K562 (cell line): ENCODE measurements at regions not wholly inside any gene's neighbourhood (a gene's known extent, or its start where the extent isn't known, plus 50 kb on each side); places are given as distances from the start of the nearest gene placed in this dataset.
A peak's percentile ranks its signal among the peaks of the same experiment; 100 is the strongest.

ENCODE experiments used
- ATAC-seq: fragments of 200-7000 bp; cut with Tn5 transposase; 3 replicates; pipeline ENCODE4 v1.9.1; 2020; ENCODE audit warnings: moderate library complexity
- BruUV-seq: library from RNA; stranded (reverse); fragments of 400-500 nt; replicated peaks from 2 replicates; lab custom pipeline; 2021; lab: Mats Ljungman, UMichigan
- CTCF ChIA-PET: fragments of 300-600 bp; formaldehyde crosslinking; extraction: SDS; loops from one replicate; lab custom pipeline; 2021; ENCODE audit warnings: low intra/inter-chr PET ratio; lab: Yijun Ruan, JAX
- POLR2A ChIA-PET: fragments of 300-600, 350-650 bp; sonication (Branson Sonifier 250); formaldehyde crosslinking; extraction: SDS; loops from one replicate; lab custom pipeline; 2021; ENCODE audit warnings: antibody characterized with exemption, inconsistent platforms; lab: Yijun Ruan, JAX
- DNase-seq, 4 experiments: peaks; one replicate each; pipeline versions ENCODE4 v3.0.0 to v3.0.0-alpha.2; 2011 to 2018; ENCODE audit warnings: low spot score in 3 of 4, mixed read lengths in 3 of 4; ENCODE audit errors: extremely low read depth in 1 of 4
- FAIRE-seq: peaks from 2 replicates; lab custom pipeline; 2011; peaks lifted over from hg19 to GRCh38; lab: Jason Lieb, UNC
- H2AFZ ChIP-seq: 2 replicates; pipeline ENCODE4 v1.6.0; 2011; ENCODE audit warnings: low read depth, low read length, control low read depth, inconsistent platforms
- H3K27ac ChIP-seq: fragments of 200-600 bp; 3 replicates; pipeline ENCODE4 v1.8.0; 2011; ENCODE audit warnings: low read depth, mild to moderate bottlenecking, control low read depth, inconsistent platforms, low read length, moderate library complexity, mixed read lengths; ENCODE audit errors: extremely low read depth
- H3K27me3 ChIP-seq, 2 experiments: fragments of 300-600 bp in 1 of 2; 2 replicates in 1 of 2; 3 replicates in 1 of 2; pipeline versions ENCODE4 v1.6.0 to v1.8.0; 2011; ENCODE audit warnings: inconsistent platforms in 2 of 2, low read length in 2 of 2, mild to moderate bottlenecking in 1 of 2, mixed read lengths in 1 of 2, moderate library complexity in 1 of 2; ENCODE audit not compliant: control insufficient read depth in 2 of 2, insufficient read depth in 2 of 2
- H3K36me3 ChIP-seq: fragments of 300-600 bp; 3 replicates; pipeline ENCODE4 v1.8.0; 2011; ENCODE audit warnings: mild to moderate bottlenecking, low read length, inconsistent platforms; ENCODE audit not compliant: control insufficient read depth, insufficient read depth
- H3K4me1 ChIP-seq, 2 experiments: fragments of 200-600 bp in 1 of 2; replicated peaks in 1 of 2; 2 replicates in 1 of 2; 3 replicates in 1 of 2; pipeline versions ENCODE4 v1.5.1 to v1.8.0; 2011; ENCODE audit warnings: inconsistent platforms in 2 of 2, low read length in 2 of 2, mild to moderate bottlenecking in 1 of 2, mixed read lengths in 1 of 2, moderate library complexity in 1 of 2; ENCODE audit not compliant: control insufficient read depth in 2 of 2, insufficient read depth in 2 of 2
- H3K4me2 ChIP-seq: 2 replicates; pipeline ENCODE4 v1.6.1; 2011; ENCODE audit warnings: low read length, control low read depth, inconsistent platforms, mixed read lengths; ENCODE audit not compliant: insufficient read depth
- H3K4me3 ChIP-seq: fragments of 200-600 bp; sonication (generic), shearing (Covaris generic); 2 replicates; pipeline ENCODE4 v1.5.1; 2016; ENCODE audit warnings: control low read depth, inconsistent platforms
- H3K79me2 ChIP-seq: fragments of 200-600 bp; 3 replicates; pipeline ENCODE4 v1.8.0; 2011; ENCODE audit warnings: low read length, inconsistent platforms; ENCODE audit not compliant: control insufficient read depth, insufficient read depth
- H3K9ac ChIP-seq, 2 experiments: 2 replicates each; pipeline versions ENCODE4 v1.6.0 to v1.6.1; 2011; ENCODE audit warnings: low read depth in 2 of 2, low read length in 2 of 2, control low read depth in 1 of 2, inconsistent platforms in 1 of 2, mild to moderate bottlenecking in 1 of 2, mixed read lengths in 1 of 2; ENCODE audit not compliant: insufficient read depth in 1 of 2
- H3K9me1 ChIP-seq: one replicate; pipeline ENCODE4 v1.6.0; 2011; ENCODE audit warnings: inconsistent platforms, mild to moderate bottlenecking, low read length, moderate library complexity; ENCODE audit not compliant: control insufficient read depth, insufficient read depth
- H3K9me3 ChIP-seq: replicated peaks from 2 replicates; pipeline ENCODE4 v1.5.1; 2011; ENCODE audit warnings: low read depth, low read length, inconsistent platforms; ENCODE audit not compliant: control insufficient read depth, insufficient read depth
- H4K20me1 ChIP-seq: replicated peaks from 2 replicates; pipeline ENCODE4 v1.6.1; 2011; ENCODE audit warnings: low read length, inconsistent platforms, mixed read lengths; ENCODE audit not compliant: control insufficient read depth, insufficient read depth
- ARNT ChIP-seq, 2 experiments: fragments of 450-650 bp; IDR thresholded peaks; 2 replicates each; pipeline ENCODE4 v1.6.1; 2016; ENCODE audit warnings: mild to moderate bottlenecking in 1 of 2
- CEBPB ChIP-seq: fragments of 450-650 bp; IDR thresholded peaks from 2 replicates; pipeline ENCODE4 v1.6.1; 2016; ENCODE audit warnings: missing genetic modification characterization, missing compliant biosample characterization
- HSF4 ChIP-seq: fragments of 250-450 bp; sonication (Bioruptor Pico); IDR thresholded peaks from 2 replicates; pipeline ENCODE4 v2.1.2; 2022; ENCODE audit warnings: mild to moderate bottlenecking, moderate library complexity, borderline replicate concordance
- MECOM ChIP-seq: fragments of 250-450 bp; sonication (Bioruptor Pico); IDR thresholded peaks from 2 replicates; pipeline ENCODE4 v1.8.0; 2022; ENCODE audit warnings: inconsistent platforms
- PHB2 ChIP-seq: fragments of 450-650 bp; IDR thresholded peaks from 2 replicates; pipeline ENCODE4 v1.6.1; 2017; ENCODE audit warnings: low read depth
- PHF20 ChIP-seq: fragments of 450-650 bp; IDR thresholded peaks from 2 replicates; pipeline ENCODE4 v1.6.1; 2018; ENCODE audit not compliant: partially characterized antibody
- POLR2B ChIP-seq: fragments of 450-650 bp; IDR thresholded peaks from 2 replicates; pipeline ENCODE4 v1.6.1; 2018; ENCODE audit warnings: low read depth; ENCODE audit not compliant: partially characterized antibody
- PRMT5 ChIP-seq: sonication (generic); formaldehyde crosslinking; IDR thresholded peaks from 2 replicates; pipeline ENCODE4 v1.5.0; 2020; ENCODE audit warnings: missing genetic modification reagents
- RCOR1 ChIP-seq, 2 experiments: IDR thresholded peaks; 2 replicates each; pipeline ENCODE4 v1.6.1; 2012; ENCODE audit warnings: low read depth in 2 of 2, low read length in 2 of 2, borderline replicate concordance in 1 of 2, improper control_type of control experiment in 1 of 2
- SIX5 ChIP-seq, 2 experiments: IDR thresholded peaks; 2 replicates each; pipeline ENCODE4 v1.6.1; 2011; ENCODE audit warnings: low read length in 2 of 2, borderline replicate concordance in 1 of 2, low read depth in 1 of 2, mild to moderate bottlenecking in 1 of 2, moderate library complexity in 1 of 2; ENCODE audit not compliant: insufficient read depth in 1 of 2
- SMARCE1 ChIP-seq: fragments of 450-650 bp; IDR thresholded peaks from 2 replicates; pipeline ENCODE4 v1.7.1; 2016; ENCODE audit warnings: mild to moderate bottlenecking
- TRIM24 ChIP-seq, 2 experiments: fragments of 450-650 bp; IDR thresholded peaks; 2 replicates each; pipeline ENCODE4 v1.6.1; 2016
- ZNF124 ChIP-seq: sonication (generic); formaldehyde crosslinking; IDR thresholded peaks from 2 replicates; pipeline ENCODE4 v1.8.1; 2022; ENCODE audit warnings: missing genetic modification reagents
- ZNF707 ChIP-seq: fragments of 250-450 bp; sonication (Bioruptor Pico); conservative IDR thresholded peaks from 2 replicates; pipeline ENCODE4 v1.8.0; 2022; ENCODE audit warnings: inconsistent platforms, mild to moderate bottlenecking, moderate library complexity
- ZSCAN29 ChIP-seq: fragments of 450-650 bp; IDR thresholded peaks from 2 replicates; pipeline ENCODE4 v1.6.1; 2017
- WGBS: fragments of 100-300 bp; shearing (Covaris generic); methylation state at CpG from one replicate; pipeline ENCODE4 v1.1.6; 2016; ENCODE audit warnings: low coverage, mixed read lengths; ENCODE audit not compliant: insufficient coverage; ENCODE audit errors: missing lambda C conversion rate; 5-methylcytosine and 5-hydroxymethylcytosine counted together
- in situ Hi-C: fragments of 300-500 bp; cut with MboI; formaldehyde crosslinking; loops from 4 replicates; pipeline ENCODE4 v1.15.0; 2018; ENCODE audit warnings: inconsistent platforms, mixed read lengths
- intact Hi-C: fragments of 100-400 bp; cut with micrococcal nuclease; formaldehyde crosslinking; loops from 2 replicates; pipeline ENCODE4 v1.14.2; 2022
- TF ChIP-seq, protein P1 (sequence below): IDR thresholded peaks from 2 replicates; pipeline ENCODE4 v1.6.1; 2012; ENCODE audit warnings: low read depth, low read length, improper control_type of control experiment, borderline replicate concordance

DNA sequence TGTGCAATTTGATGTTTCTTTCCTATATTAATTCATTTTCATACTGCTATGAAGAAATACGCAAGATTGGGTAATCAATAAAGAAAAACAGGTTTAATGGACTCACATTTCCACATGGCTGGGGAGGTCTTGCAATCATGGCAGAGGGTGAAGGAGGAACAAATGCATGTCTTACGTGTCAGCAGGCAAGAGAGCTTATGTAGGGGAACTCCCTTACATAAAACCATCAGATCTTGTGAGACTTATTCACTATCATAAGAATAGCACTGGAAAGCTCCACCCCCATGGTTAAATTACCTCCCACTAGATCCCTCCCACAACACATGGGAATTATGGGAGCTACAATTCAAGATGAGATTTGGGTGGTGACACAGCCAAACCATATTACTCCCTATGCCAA is 418.9 kb upstream of the MAF start:
- Histone ChIP-seq H3K4me2 (no peak overlapping the region), H3K4me3 (no peak overlapping the region), H3K79me2 (no peaks in the 10 kb centered on the region), H2AFZ (no peak overlapping the region), H4K20me1 (no peaks in the 10 kb centered on the region), H3K4me1 (peaks cover 0 to 2% of the 10 kb centered on the region in 2 experiments; a peak in 1 of 5 replicates), H3K27ac (no peak overlapping the region), H3K36me3 (no peaks in the 10 kb centered on the region), H3K9me1 (no peaks in the 10 kb centered on the region), H3K9me3 (no peaks in the 10 kb centered on the region), H3K27me3 (no peaks in the 10 kb centered on the region), H3K9ac (no peak overlapping the region)
- WGBS, result 34% methylated on average over 2 of the region's 2 CpGs
- intact Hi-C loops, result loop anchor here (5.0 kb wide), 1 partner anchor 63 kb away; no protein-coding TSS in a partner anchor
- FAIRE-seq (no peak), ATAC-seq (no peak), DNase-seq (no peak)
- in situ Hi-C loops, result no loop called here
- TF ChIP-seq MECOM (CRISPR knock-in tag) (no peak), CEBPB (tag) (peak; percentile 40), SIX5 (IDR thresholded peaks at IDR 0.05; ENCODE audit: borderline replicate concordance in 1 of 2, insufficient read depth in 1 of 2, low read depth in 1 of 2, low read length in 2 of 2) (no peak)
- CTCF ChIA-PET, result no interaction called here
- no TSS peak for BruUV-seq
- POLR2A ChIA-PET, result interaction anchor here (0.7 to 2.6 kb wide), 4 partner anchors 7 to 173 kb away, joined by 3 to 8 read pairs (median 5); no protein-coding TSS in a partner anchor

DNA sequence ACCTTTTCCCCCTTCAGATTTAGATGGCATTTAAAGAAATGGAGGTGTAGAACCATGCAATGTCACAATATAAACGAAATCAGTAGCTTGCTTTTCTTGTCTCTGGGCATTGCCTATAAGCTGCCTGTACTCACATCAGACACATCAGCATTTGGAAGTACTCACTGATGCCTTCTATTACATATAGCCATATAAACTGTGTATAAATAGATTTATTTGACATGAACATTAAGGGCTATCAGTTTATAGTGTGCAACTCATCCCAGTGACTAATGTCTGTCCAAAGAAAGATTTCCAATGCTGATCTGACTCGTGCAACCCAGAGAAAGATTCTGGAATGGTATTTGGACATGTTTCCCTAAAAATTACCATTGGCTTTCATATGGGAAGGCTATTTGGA is 417.9 kb upstream of the MAF start:
- Histone ChIP-seq H3K79me2 (no peaks in the 10 kb centered on the region), H3K27me3 (no peaks in the 10 kb centered on the region), H3K36me3 (no peaks in the 10 kb centered on the region), H3K9me1 (no peaks in the 10 kb centered on the region), H3K9me3 (no peaks in the 10 kb centered on the region), H3K4me2 (no peak overlapping the region), H3K4me1 (no peaks in the 10 kb centered on the region), H3K27ac (no peak overlapping the region), H3K4me3 (no peak overlapping the region), H2AFZ (no peak overlapping the region), H4K20me1 (no peaks in the 10 kb centered on the region), H3K9ac (no peak overlapping the region)
- WGBS, result 9% methylated on average over 2 of the region's 2 CpGs
- FAIRE-seq (no peak), ATAC-seq (no peak), DNase-seq (no peak)
- ChIA-PET CTCF (no interaction called here), POLR2A (interaction anchor here (0.5 to 2.6 kb wide), 4 partner anchors 8 to 1420 kb away, joined by 3 to 8 read pairs (median 6); no protein-coding TSS in a partner anchor)
- no TSS peak for BruUV-seq
- intact Hi-C loops, result loop anchor here (5.0 kb wide), 1 partner anchor 64 kb away; no protein-coding TSS in a partner anchor
- in situ Hi-C loops, result no loop called here
- TF ChIP-seq TRIM24 (IDR thresholded peaks at IDR 0.05), result no peak
- TF ChIP-seq RCOR1 (IDR thresholded peaks at IDR 0.05; ENCODE audit: borderline replicate concordance in 1 of 2, low read depth in 2 of 2, low read length in 2 of 2), result no peak
- no peak for TF ChIP-seq ZNF124 (CRISPR knock-in tag)
- TF ChIP-seq PHF20, result no peak
- TF ChIP-seq ZSCAN29, result no peak
- TF ChIP-seq PHB2, result no peak
- no peak for TF ChIP-seq HSF4 (CRISPR knock-in tag)
- TF ChIP-seq SMARCE1, result no peak
- no peak for TF ChIP-seq ARNT (IDR thresholded peaks at IDR 0.05)
- TF ChIP-seq, protein P1, sequence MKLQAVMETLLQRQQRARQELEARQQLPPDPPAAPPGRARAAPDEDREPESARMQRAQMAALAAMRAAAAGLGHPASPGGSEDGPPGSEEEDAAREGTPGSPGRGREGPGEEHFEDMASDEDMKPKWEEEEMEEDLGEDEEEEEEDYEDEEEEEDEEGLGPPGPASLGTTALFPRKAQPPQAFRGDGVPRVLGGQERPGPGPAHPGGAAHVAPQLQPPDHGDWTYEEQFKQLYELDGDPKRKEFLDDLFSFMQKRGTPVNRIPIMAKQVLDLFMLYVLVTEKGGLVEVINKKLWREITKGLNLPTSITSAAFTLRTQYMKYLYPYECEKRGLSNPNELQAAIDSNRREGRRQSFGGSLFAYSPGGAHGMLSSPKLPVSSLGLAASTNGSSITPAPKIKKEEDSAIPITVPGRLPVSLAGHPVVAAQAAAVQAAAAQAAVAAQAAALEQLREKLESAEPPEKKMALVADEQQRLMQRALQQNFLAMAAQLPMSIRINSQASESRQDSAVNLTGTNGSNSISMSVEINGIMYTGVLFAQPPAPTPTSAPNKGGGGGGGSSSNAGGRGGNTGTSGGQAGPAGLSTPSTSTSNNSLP, result no peak
- TF ChIP-seq POLR2B, result no peak
- TF ChIP-seq PRMT5 (CRISPR knock-in tag), result no peak
- no peak for TF ChIP-seq ZNF707
